Effector memory CD4-positive, alpha-beta T cell (primary cell): ENCODE measurements at regions not wholly inside any gene's neighbourhood (a gene's known extent, or its start where the extent isn't known, plus 50 kb on each side); places are given as distances from the start of the nearest gene placed in this dataset.

Experiments
- DNase-seq, 3 donors: peaks; one replicate each; pipeline ENCODE4 v3.0.0-alpha.2; 2020
- H3K27ac ChIP-seq: 2 replicates; pipeline ENCODE4 v1.7.0; 2013; ENCODE audit warnings: mild to moderate bottlenecking, low read length, moderate library complexity; ENCODE audit not compliant: insufficient read depth, poor library complexity, severe bottlenecking
- H3K27me3 ChIP-seq: replicated peaks from 2 replicates; pipeline ENCODE4 v1.7.0; 2013; ENCODE audit warnings: mild to moderate bottlenecking, low read length; ENCODE audit not compliant: insufficient read depth, control insufficient read depth, poor library complexity, severe bottlenecking
- H3K36me3 ChIP-seq: 2 replicates; pipeline ENCODE4 v1.7.0; 2013; ENCODE audit warnings: mild to moderate bottlenecking, low read length, moderate library complexity; ENCODE audit not compliant: control insufficient read depth, insufficient read depth
- H3K4me1 ChIP-seq: 2 replicates; pipeline ENCODE4 v1.7.0; 2013; ENCODE audit warnings: low read length, mild to moderate bottlenecking; ENCODE audit not compliant: control insufficient read depth, insufficient read depth, poor library complexity, severe bottlenecking
- H3K4me3 ChIP-seq: 2 replicates; pipeline ENCODE4 v1.7.0; 2013; ENCODE audit warnings: low read length, low read depth, mild to moderate bottlenecking; ENCODE audit not compliant: insufficient read depth, poor library complexity, severe bottlenecking
- H3K9me3 ChIP-seq: 2 replicates; pipeline ENCODE4 v1.7.0; 2013; ENCODE audit warnings: mild to moderate bottlenecking, low read length, moderate library complexity; ENCODE audit not compliant: control insufficient read depth

DNA sequence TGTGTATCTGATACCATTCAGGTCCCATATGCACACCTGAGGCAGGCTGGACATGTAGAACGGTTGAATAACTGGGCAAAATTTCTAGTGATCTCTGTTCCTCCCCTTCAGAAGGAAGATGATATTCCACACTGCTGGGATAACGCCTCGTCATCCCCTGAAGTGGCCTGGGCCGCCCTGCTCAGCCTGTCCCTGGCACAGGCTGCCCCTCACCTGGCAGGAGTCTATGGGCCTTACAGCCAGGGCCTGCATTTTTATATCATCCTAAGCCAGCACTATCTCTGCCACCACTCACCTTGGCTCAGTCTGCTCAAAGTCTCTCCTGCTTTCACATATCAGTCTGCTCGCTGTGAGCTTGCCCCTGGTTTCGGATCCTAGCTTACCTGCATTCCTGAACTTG, 209.2 kb downstream of the CSNK2A3 start:
- Histone ChIP-seq H3K36me3 (no peaks in the 10 kb centered on the region), H3K27me3 (no peaks in the 10 kb centered on the region), H3K4me1 (peaks cover 17% of the 10 kb centered on the region), H3K27ac (no peak overlapping the region), H3K9me3 (no peaks in the 10 kb centered on the region), H3K4me3 (no peak overlapping the region)
- DNase-seq = no peak

DNA sequence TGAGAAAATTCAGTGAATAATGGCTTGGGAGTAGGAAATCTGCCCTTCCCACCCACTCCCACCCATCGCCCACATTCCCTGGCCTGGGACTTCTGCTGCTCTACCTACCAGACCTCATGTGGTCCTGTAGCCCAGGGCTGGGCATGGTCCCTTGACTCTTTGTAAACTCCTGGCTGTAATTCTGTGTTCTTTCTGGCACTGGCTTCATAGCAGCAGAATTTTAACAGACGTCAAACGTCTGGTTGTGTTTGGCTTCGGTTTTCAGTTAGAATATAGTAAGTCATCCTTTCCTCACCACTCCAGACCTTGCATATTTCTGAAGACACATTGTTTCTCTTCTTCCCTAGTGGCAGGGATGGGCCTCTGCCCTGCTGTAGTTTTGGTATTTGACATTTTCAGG, 210.6 kb downstream of the CSNK2A3 start:
- no peaks in the 10 kb centered on the region for H3K36me3 ChIP-seq
- H3K27me3 ChIP-seq = no peaks in the 10 kb centered on the region
- no peak for DNase-seq
- H3K4me1 ChIP-seq = peaks cover 9% of the 10 kb centered on the region
- no peaks in the 10 kb centered on the region for H3K9me3 ChIP-seq
- H3K4me3 ChIP-seq = no peak overlapping the region
- no peak overlapping the region for H3K27ac ChIP-seq

DNA sequence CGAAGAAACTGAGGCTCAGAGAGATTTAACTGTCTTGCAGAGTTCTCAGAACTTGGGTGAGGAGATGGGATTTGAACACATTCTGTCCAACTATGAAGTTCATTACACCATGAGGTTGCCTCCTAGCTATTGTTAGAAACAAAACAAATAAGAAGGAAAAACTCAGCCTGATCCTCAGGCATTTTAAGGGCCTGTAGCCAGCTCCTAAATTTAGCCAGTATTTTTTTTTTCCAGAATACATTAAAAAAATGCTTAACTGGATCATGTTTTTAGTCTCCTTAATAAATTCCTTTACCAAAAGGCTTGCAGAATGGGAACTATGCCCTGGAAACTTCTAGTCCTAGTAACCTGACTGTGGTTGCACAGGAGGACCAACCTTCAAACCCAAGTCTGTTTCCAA, 212.0 kb downstream of the CSNK2A3 start:
- H3K4me3 ChIP-seq = no peak overlapping the region
- H3K36me3 ChIP-seq = no peaks in the 10 kb centered on the region
- H3K9me3 ChIP-seq = no peaks in the 10 kb centered on the region
- H3K27ac ChIP-seq = no peak overlapping the region
- peaks cover 11% of the 10 kb centered on the region for H3K4me1 ChIP-seq
- DNase-seq = no peak
- H3K27me3 ChIP-seq = no peaks in the 10 kb centered on the region

DNA sequence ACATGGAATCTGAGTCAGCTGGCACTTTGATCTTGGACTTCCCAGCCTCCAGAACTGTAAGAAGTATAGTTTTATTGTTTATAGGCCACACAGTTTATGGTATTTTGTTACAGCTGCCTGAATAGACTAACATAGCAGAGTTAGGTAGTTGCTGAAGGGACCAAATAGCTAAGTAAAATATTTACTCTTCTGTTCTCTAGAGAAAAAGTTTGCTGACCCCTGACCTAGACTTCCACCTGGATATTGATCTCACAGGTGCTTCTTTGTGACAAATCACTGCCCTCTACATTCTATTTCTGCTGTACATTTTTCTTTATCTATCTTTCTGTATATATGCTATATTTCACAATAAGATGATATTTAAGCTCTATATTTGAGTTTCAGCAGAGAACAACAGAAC, 212.5 kb downstream of the CSNK2A3 start:
- peaks cover 11% of the 10 kb centered on the region for H3K4me1 ChIP-seq
- H3K27me3 ChIP-seq = no peaks in the 10 kb centered on the region
- no peaks in the 10 kb centered on the region for H3K36me3 ChIP-seq
- H3K9me3 ChIP-seq = no peaks in the 10 kb centered on the region
- no peak for DNase-seq
- H3K4me3 ChIP-seq = no peak overlapping the region
- H3K27ac ChIP-seq = no peak overlapping the region

DNA sequence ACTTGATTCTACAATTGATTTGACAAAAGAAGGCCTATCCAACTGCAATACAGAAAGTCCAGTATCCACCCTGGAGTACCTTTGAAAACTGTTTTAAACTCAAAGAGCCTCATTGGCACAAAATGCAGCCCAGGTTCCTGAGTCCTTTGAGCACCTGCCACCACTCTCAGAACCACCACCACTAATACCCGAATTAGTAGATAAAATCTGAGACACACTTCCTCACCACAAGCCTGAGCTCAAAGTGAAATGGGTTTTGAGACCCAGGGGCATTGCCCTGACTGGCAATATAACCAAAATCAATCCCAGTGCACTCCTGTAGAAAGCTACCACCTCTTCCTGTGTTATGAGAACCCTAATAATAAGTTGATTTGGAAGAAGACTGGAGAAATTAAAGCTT, 215.7 kb downstream of the CSNK2A3 start:
- peaks cover 11% of the 10 kb centered on the region for H3K4me1 ChIP-seq
- DNase-seq = peak in 1 of 3 donors; percentile 9
- H3K9me3 ChIP-seq = no peaks in the 10 kb centered on the region
- no peaks in the 10 kb centered on the region for H3K27me3 ChIP-seq
- H3K36me3 ChIP-seq = no peaks in the 10 kb centered on the region
- no peak overlapping the region for H3K4me3 ChIP-seq
- H3K27ac ChIP-seq = no peak overlapping the region

DNA sequence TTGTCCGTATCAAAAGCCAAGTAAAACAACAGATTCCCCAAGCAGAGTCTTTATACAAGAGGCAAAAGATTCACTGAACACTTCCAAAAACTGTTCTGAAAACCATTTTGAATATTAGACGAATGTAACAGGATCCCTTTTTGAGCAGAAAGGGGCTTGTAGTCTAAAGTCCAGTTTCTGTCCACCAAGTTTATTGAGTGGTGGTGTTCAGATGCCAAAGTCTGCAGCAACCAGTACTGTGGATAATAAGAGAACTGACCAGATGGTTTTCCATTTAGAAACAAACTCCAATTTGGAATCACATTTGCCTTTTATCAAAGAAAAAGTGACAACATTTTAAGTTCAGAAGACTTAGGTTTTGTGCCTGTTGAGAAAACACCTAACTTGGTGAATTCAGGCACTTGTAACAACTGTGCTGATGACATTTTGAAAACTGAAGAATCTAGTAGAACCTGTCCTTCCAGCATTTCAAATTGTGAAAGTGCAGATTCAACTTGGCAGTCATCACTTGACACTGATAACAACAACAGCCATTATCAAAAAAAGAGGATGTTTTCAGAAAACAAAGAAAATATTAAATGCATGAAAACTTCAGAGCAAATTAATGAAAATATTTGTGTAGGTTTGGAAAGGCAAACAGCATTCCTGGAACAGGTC, 217.1 kb downstream of the CSNK2A3 start:
- H3K27me3 ChIP-seq = no peaks in the 10 kb centered on the region
- H3K36me3 ChIP-seq = no peaks in the 10 kb centered on the region
- no peak for DNase-seq
- H3K4me3 ChIP-seq = no peak overlapping the region
- no peaks in the 10 kb centered on the region for H3K9me3 ChIP-seq
- no peak overlapping the region for H3K27ac ChIP-seq
- peaks cover 11% of the 10 kb centered on the region for H3K4me1 ChIP-seq

DNA sequence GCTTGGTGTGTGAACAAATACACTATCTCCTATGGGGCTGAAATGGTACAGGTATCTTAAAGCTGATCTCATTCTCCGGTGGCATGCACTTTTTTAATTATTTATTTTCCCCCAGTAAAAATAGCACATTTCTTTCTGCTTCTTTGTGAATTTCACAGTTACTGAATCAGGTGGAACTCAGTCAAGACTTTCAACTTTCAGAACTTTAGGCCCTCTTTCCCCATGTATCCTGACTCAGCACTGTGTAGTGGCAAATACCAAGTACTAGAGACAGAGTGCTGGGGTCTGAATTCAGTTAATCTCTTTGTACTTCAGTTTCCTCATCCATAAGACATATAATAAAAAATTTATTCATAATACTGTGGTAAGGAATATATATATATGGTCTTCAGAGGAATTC, 223.9 kb downstream of the CSNK2A3 start:
- DNase-seq = no peak
- Histone ChIP-seq H3K4me3 (no peak overlapping the region), H3K4me1 (no peaks in the 10 kb centered on the region), H3K9me3 (no peaks in the 10 kb centered on the region), H3K27ac (no peak overlapping the region), H3K36me3 (no peaks in the 10 kb centered on the region), H3K27me3 (no peaks in the 10 kb centered on the region)

DNA sequence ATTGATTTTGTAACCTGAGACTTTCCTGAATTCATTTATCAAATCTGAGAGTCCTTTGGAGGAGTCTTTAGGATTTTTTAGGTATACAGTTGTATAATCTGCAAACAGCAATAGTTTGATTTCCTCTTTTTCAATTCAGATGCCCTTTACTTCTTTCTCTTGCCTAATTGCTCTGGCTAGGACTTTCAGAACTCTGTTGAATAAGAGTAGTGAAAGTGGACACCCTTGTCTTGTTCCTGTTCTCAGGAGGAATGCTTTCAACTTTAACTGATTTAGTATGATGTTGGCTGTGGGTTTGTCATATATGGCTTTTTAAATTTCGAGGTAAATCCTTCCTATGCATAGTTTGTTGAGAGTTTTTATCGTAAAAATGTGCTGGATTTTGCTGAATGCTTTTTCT, 227.4 kb downstream of the CSNK2A3 start:
- no peaks in the 10 kb centered on the region for H3K27me3 ChIP-seq
- no peaks in the 10 kb centered on the region for H3K4me1 ChIP-seq
- H3K27ac ChIP-seq = no peak overlapping the region
- no peak overlapping the region for H3K4me3 ChIP-seq
- no peak for DNase-seq
- H3K9me3 ChIP-seq = no peaks in the 10 kb centered on the region
- H3K36me3 ChIP-seq = no peaks in the 10 kb centered on the region

DNA sequence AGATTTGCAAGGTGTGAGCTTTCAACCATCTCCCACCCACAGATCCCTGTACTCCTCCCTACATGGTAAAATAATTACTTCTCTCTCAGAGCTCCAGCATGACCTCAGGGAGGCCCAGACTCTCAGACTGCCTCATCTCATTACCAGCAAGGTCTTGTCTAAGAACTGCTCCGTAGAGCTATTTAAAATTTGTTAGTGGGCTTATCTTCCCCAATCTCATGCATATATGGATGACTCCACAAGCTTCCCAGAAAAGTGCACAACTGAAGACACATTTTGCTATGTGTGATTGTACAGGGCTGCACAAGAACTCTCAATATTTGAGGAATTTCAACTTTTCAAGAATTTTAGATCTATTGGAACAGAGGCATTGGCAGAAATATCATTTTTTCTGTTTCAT, 230.3 kb downstream of the CSNK2A3 start:
- H3K9me3 ChIP-seq = no peaks in the 10 kb centered on the region
- no peaks in the 10 kb centered on the region for H3K27me3 ChIP-seq
- no peaks in the 10 kb centered on the region for H3K4me1 ChIP-seq
- no peaks in the 10 kb centered on the region for H3K36me3 ChIP-seq
- no peak overlapping the region for H3K4me3 ChIP-seq
- no peak overlapping the region for H3K27ac ChIP-seq
- no peak for DNase-seq

DNA sequence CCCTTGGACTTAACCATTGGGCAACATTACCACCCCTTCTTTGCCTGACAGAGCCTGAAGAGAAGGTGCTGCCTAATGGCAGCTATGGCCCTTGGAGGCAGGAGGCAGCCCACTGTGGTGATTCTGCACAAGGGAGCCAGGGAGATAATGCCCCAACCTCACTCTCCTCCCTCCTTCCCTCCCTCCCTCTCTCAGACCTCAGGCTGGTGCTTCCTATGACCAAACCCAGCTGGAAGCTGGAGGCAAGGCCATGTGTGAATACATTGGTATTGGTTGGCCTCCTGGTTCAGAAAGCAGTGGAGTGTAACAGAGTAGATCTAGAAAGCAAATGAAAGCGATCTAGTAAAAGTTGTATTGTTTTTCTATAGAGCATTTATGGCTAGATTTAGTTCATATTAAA, 233.1 kb downstream of the CSNK2A3 start:
- DNase-seq = no peak
- Histone ChIP-seq H3K27me3 (no peaks in the 10 kb centered on the region), H3K4me3 (no peak overlapping the region), H3K27ac (no peak overlapping the region), H3K9me3 (no peaks in the 10 kb centered on the region), H3K4me1 (no peaks in the 10 kb centered on the region), H3K36me3 (no peaks in the 10 kb centered on the region)
